ENCODE measurements at regions not wholly inside any gene's neighbourhood (a gene's known extent, or its start where the extent isn't known, plus 50 kb on each side); places are given as distances from the start of the nearest gene placed in this dataset.

DNA sequence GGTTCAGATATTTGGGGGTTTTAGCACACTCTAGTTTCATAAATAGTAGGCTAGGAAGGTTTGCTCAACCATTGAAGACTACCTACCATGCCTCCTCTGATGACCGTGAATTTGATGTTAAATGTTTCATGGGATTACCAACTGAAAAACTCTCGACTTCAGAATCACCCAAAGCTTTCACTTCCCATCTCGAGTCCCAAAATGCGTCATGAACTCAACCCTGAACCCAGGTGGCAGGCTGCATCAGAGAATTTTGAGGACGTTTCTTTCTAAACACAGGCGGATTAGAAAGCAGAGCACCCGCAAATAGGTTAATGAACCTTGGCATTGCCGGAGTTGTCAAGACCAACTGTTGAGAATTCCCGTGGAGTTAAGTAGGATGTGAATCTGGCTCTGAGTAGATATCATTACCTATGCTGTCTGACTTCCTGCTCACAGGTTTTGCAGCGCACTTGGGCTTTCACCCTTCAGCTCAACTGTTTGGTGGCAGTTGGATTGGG lies 98.4 kb upstream of the ADTRP start (continued):
- TF ChIP-seq, protein P1, sequence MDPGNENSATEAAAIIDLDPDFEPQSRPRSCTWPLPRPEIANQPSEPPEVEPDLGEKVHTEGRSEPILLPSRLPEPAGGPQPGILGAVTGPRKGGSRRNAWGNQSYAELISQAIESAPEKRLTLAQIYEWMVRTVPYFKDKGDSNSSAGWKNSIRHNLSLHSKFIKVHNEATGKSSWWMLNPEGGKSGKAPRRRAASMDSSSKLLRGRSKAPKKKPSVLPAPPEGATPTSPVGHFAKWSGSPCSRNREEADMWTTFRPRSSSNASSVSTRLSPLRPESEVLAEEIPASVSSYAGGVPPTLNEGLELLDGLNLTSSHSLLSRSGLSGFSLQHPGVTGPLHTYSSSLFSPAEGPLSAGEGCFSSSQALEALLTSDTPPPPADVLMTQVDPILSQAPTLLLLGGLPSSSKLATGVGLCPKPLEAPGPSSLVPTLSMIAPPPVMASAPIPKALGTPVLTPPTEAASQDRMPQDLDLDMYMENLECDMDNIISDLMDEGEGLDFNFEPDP (CRISPR knock-in tag; IDR thresholded peaks at IDR 0.05): no peak
- TF ChIP-seq, protein P2, sequence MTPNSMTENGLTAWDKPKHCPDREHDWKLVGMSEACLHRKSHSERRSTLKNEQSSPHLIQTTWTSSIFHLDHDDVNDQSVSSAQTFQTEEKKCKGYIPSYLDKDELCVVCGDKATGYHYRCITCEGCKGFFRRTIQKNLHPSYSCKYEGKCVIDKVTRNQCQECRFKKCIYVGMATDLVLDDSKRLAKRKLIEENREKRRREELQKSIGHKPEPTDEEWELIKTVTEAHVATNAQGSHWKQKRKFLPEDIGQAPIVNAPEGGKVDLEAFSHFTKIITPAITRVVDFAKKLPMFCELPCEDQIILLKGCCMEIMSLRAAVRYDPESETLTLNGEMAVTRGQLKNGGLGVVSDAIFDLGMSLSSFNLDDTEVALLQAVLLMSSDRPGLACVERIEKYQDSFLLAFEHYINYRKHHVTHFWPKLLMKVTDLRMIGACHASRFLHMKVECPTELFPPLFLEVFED (CRISPR knock-in tag; conservative IDR thresholded peaks at IDR 0.05): no peak
- TF ChIP-seq, protein P3, sequence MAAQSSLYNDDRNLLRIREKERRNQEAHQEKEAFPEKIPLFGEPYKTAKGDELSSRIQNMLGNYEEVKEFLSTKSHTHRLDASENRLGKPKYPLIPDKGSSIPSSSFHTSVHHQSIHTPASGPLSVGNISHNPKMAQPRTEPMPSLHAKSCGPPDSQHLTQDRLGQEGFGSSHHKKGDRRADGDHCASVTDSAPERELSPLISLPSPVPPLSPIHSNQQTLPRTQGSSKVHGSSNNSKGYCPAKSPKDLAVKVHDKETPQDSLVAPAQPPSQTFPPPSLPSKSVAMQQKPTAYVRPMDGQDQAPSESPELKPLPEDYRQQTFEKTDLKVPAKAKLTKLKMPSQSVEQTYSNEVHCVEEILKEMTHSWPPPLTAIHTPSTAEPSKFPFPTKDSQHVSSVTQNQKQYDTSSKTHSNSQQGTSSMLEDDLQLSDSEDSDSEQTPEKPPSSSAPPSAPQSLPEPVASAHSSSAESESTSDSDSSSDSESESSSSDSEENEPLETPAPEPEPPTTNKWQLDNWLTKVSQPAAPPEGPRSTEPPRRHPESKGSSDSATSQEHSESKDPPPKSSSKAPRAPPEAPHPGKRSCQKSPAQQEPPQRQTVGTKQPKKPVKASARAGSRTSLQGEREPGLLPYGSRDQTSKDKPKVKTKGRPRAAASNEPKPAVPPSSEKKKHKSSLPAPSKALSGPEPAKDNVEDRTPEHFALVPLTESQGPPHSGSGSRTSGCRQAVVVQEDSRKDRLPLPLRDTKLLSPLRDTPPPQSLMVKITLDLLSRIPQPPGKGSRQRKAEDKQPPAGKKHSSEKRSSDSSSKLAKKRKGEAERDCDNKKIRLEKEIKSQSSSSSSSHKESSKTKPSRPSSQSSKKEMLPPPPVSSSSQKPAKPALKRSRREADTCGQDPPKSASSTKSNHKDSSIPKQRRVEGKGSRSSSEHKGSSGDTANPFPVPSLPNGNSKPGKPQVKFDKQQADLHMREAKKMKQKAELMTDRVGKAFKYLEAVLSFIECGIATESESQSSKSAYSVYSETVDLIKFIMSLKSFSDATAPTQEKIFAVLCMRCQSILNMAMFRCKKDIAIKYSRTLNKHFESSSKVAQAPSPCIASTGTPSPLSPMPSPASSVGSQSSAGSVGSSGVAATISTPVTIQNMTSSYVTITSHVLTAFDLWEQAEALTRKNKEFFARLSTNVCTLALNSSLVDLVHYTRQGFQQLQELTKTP (IDR thresholded peaks at IDR 0.05; ENCODE audit: low read depth in 1 of 2, partially characterized antibody in 2 of 2): no peak
- TF ChIP-seq L3MBTL2 (IDR thresholded peaks at IDR 0.05): no peak
- no peak for TF ChIP-seq RUNX1 (IDR thresholded peaks at IDR 0.05; ENCODE audit: low read depth)

All from K562 (cell line).